Neural cell (in vitro differentiated cells): ENCODE measurements at regions not wholly inside any gene's neighbourhood (a gene's known extent, or its start where the extent isn't known, plus 50 kb on each side); places are given as distances from the start of the nearest gene placed in this dataset.

Experiments
- EP300 ChIP-seq: fragments of 450-650 bp; conservative IDR thresholded peaks from 2 replicates; pipeline ENCODE4 v1.6.1; 2014; ENCODE audit warnings: antibody characterized with exemption, mild to moderate bottlenecking, moderate library complexity; ENCODE audit not compliant: poor library complexity, severe bottlenecking
- EZH2 ChIP-seq: fragments of 200-600, 300-800 bp; shearing (Covaris generic), sonication (generic); IDR thresholded peaks from 2 replicates; pipeline ENCODE4 v1.6.1; 2014; ENCODE audit warnings: antibody characterized with exemption, low read length, borderline replicate concordance, mild to moderate bottlenecking; ENCODE audit not compliant: insufficient read depth, poor library complexity, severe bottlenecking
- POLR2AphosphoS5 ChIP-seq: IDR thresholded peaks from 2 replicates; pipeline ENCODE4 v1.6.1; 2012
- RAD21 ChIP-seq: fragments of 450-650 bp; conservative IDR thresholded peaks from 2 replicates; pipeline ENCODE4 v1.6.1; 2014; ENCODE audit warnings: antibody characterized with exemption, mild to moderate bottlenecking, moderate library complexity
- SMC3 ChIP-seq: fragments of 450-650 bp; conservative IDR thresholded peaks from 2 replicates; pipeline ENCODE4 v1.6.1; 2014; ENCODE audit warnings: antibody characterized with exemption, mild to moderate bottlenecking, moderate library complexity; ENCODE audit not compliant: poor library complexity
- TAF1 ChIP-seq: IDR thresholded peaks from 2 replicates; pipeline ENCODE4 v1.6.1; 2012; ENCODE audit warnings: low read depth
- TF ChIP-seq, protein P1 (sequence below): fragments of 450-650 bp; IDR thresholded peaks from 2 replicates; pipeline ENCODE4 v1.5.1; 2014; ENCODE audit warnings: antibody characterized with exemption, mild to moderate bottlenecking, moderate library complexity; ENCODE audit not compliant: poor library complexity, severe bottlenecking
- TF ChIP-seq, protein P2 (sequence below): IDR thresholded peaks from 2 replicates; pipeline ENCODE4 v1.6.1; 2012; ENCODE audit warnings: borderline replicate concordance

DNA sequence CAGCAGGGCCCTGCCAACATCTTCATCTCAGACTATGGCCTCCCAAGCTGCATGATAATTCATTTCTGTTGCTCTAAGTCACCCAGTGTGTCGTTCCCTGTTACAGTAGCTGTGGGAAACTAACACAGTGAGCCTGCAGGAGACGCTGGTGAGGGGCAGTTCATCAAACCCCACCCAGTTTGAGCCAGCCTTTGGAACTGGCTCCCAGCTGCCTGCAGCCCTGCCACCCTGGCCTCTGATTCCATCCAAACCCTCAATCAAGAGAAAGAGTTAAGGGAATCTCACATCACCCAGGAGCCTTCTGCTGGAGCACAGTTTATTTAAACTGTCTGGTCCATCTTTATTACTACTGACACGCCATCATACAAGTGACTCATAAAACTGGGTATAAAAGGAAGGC, 64.9 kb upstream of the ZCCHC2 start:
- TF ChIP-seq RAD21 (no peak), POLR2AphosphoS5 (no peak), EP300 (no peak), SMC3 (no peak), TAF1 (no peak), EZH2 (no peak)
- TF ChIP-seq, protein P1, sequence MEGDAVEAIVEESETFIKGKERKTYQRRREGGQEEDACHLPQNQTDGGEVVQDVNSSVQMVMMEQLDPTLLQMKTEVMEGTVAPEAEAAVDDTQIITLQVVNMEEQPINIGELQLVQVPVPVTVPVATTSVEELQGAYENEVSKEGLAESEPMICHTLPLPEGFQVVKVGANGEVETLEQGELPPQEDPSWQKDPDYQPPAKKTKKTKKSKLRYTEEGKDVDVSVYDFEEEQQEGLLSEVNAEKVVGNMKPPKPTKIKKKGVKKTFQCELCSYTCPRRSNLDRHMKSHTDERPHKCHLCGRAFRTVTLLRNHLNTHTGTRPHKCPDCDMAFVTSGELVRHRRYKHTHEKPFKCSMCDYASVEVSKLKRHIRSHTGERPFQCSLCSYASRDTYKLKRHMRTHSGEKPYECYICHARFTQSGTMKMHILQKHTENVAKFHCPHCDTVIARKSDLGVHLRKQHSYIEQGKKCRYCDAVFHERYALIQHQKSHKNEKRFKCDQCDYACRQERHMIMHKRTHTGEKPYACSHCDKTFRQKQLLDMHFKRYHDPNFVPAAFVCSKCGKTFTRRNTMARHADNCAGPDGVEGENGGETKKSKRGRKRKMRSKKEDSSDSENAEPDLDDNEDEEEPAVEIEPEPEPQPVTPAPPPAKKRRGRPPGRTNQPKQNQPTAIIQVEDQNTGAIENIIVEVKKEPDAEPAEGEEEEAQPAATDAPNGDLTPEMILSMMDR: no peak
- TF ChIP-seq, protein P2, sequence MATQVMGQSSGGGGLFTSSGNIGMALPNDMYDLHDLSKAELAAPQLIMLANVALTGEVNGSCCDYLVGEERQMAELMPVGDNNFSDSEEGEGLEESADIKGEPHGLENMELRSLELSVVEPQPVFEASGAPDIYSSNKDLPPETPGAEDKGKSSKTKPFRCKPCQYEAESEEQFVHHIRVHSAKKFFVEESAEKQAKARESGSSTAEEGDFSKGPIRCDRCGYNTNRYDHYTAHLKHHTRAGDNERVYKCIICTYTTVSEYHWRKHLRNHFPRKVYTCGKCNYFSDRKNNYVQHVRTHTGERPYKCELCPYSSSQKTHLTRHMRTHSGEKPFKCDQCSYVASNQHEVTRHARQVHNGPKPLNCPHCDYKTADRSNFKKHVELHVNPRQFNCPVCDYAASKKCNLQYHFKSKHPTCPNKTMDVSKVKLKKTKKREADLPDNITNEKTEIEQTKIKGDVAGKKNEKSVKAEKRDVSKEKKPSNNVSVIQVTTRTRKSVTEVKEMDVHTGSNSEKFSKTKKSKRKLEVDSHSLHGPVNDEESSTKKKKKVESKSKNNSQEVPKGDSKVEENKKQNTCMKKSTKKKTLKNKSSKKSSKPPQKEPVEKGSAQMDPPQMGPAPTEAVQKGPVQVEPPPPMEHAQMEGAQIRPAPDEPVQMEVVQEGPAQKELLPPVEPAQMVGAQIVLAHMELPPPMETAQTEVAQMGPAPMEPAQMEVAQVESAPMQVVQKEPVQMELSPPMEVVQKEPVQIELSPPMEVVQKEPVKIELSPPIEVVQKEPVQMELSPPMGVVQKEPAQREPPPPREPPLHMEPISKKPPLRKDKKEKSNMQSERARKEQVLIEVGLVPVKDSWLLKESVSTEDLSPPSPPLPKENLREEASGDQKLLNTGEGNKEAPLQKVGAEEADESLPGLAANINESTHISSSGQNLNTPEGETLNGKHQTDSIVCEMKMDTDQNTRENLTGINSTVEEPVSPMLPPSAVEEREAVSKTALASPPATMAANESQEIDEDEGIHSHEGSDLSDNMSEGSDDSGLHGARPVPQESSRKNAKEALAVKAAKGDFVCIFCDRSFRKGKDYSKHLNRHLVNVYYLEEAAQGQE: no peak
